ENCODE measurements at regions not wholly inside any gene's neighbourhood (a gene's known extent, or its start where the extent isn't known, plus 50 kb on each side); places are given as distances from the start of the nearest gene placed in this dataset.

- DNase-seq (ENCODE audit: extremely low read depth, low read depth): no peak
- no peak for TF ChIP-seq CTCF (IDR thresholded peaks at IDR 0.05; ENCODE audit: low read depth, low read length, missing control alignments)
- no peak overlapping the region for H3K4me3 ChIP-seq (replicated peaks; ENCODE audit: low read depth, low read length)
Observed at GRCh38 chr1:114278430-114278829, 124.8 kb upstream of the SYT6 start.

GRCh38 chr1:114274621-114275317 lies 121.1 kb upstream of the SYT6 start:
- DNase-seq (ENCODE audit: extremely low read depth, low read depth): no peak
- no peak overlapping the region for H3K4me3 ChIP-seq (replicated peaks; ENCODE audit: low read depth, low read length)
- no peak for TF ChIP-seq CTCF (IDR thresholded peaks at IDR 0.05; ENCODE audit: low read depth, low read length, missing control alignments)

GRCh38 chr1:114272593-114272992 lies 118.9 kb upstream of the SYT6 start:
- DNase-seq (ENCODE audit: extremely low read depth, low read depth): no peak
- H3K4me3 ChIP-seq (replicated peaks; ENCODE audit: low read depth, low read length): no peak overlapping the region
- no peak for TF ChIP-seq CTCF (IDR thresholded peaks at IDR 0.05; ENCODE audit: low read depth, low read length, missing control alignments)

GRCh38 chr1:114270718-114271117 lies 117.0 kb upstream of the SYT6 start:
- no peak overlapping the region for H3K4me3 ChIP-seq (replicated peaks; ENCODE audit: low read depth, low read length)
- DNase-seq (ENCODE audit: extremely low read depth, low read depth): no peak
- no peak for TF ChIP-seq CTCF (IDR thresholded peaks at IDR 0.05; ENCODE audit: low read depth, low read length, missing control alignments)

GRCh38 chr1:114270282-114270681 lies 116.6 kb upstream of the SYT6 start:
- no peak overlapping the region for H3K4me3 ChIP-seq (replicated peaks; ENCODE audit: low read depth, low read length)
- no peak for DNase-seq (ENCODE audit: extremely low read depth, low read depth)
- no peak for TF ChIP-seq CTCF (IDR thresholded peaks at IDR 0.05; ENCODE audit: low read depth, low read length, missing control alignments)

- no peak for TF ChIP-seq CTCF (IDR thresholded peaks at IDR 0.05; ENCODE audit: low read depth, low read length, missing control alignments)
- H3K4me3 ChIP-seq (replicated peaks; ENCODE audit: low read depth, low read length): no peak overlapping the region
- DNase-seq (ENCODE audit: extremely low read depth, low read depth): no peak
Observed at GRCh38 chr1:114269539-114269938, 115.9 kb upstream of the SYT6 start.

GRCh38 chr1:114263343-114263742 lies 109.7 kb upstream of the SYT6 start:
- TF ChIP-seq CTCF (IDR thresholded peaks at IDR 0.05; ENCODE audit: low read depth, low read length, missing control alignments): no peak
- no peak for DNase-seq (ENCODE audit: extremely low read depth, low read depth)
- H3K4me3 ChIP-seq (replicated peaks; ENCODE audit: low read depth, low read length): no peak overlapping the region
